Psoas muscle (tissue), 7 donors: ENCODE measurements at regions not wholly inside any gene's neighbourhood (a gene's known extent, or its start where the extent isn't known, plus 50 kb on each side); places are given as distances from the start of the nearest gene placed in this dataset.

Experiments used
- ATAC-seq, 4 donors: fragments of 200-7000 bp; cut with Tn5 transposase; one replicate each; pipeline ENCODE4 v1.9.1; 2020; ENCODE audit warnings: moderate library complexity in 3 of 4, mild to moderate bottlenecking in 2 of 4
- DNase-seq, 2 donors: peaks; one replicate each; pipeline ENCODE4 v3.0.0-alpha.2; 2020
- H3K27ac ChIP-seq: fragments of 200-600 bp; one replicate; pipeline ENCODE4 v1.8.0; 2022
- H3K27me3 ChIP-seq, 3 donors: fragments of 200-600 bp in 1 of 3; one replicate each; pipeline versions ENCODE4 v1.6.1 to v1.8.0; 2013 to 2022; ENCODE audit warnings: low read length in 2 of 3, mild to moderate bottlenecking in 2 of 3, moderate library complexity in 1 of 3; ENCODE audit not compliant: insufficient read depth in 3 of 3
- H3K36me3 ChIP-seq, 2 donors: fragments of 200-600 bp in 1 of 2; one replicate each; pipeline versions ENCODE4 v1.6.1 to v1.8.0; 2013 to 2022; ENCODE audit warnings: low read depth in 1 of 2, mild to moderate bottlenecking in 1 of 2, moderate library complexity in 1 of 2; ENCODE audit not compliant: insufficient read depth in 1 of 2
- H3K4me1 ChIP-seq: fragments of 200-600 bp; one replicate; pipeline ENCODE4 v1.8.0; 2022
- H3K4me3 ChIP-seq: fragments of 200-600 bp; one replicate; pipeline ENCODE4 v1.8.0; 2022; ENCODE audit warnings: mild to moderate bottlenecking
- H3K9me3 ChIP-seq: fragments of 200-600 bp; one replicate; pipeline ENCODE4 v1.8.0; 2022
- WGBS, 3 donors: extraction: QIAGEN DNeasy Blood & Tissue Kit; methylation state at CpG; one replicate each; pipeline versions ENCODE4 v1.1.6 to v1.1.7; 2013; 5-methylcytosine and 5-hydroxymethylcytosine counted together
- intact Hi-C, 2 donors: fragments of 100-400 bp; cut with DNase I; formaldehyde crosslinking; loops; one replicate each; pipeline versions ENCODE4 v1.11.0 to v1.14.2; 2022
- TF ChIP-seq, protein P1 (sequence below): fragments of 200-600 bp; IDR thresholded peaks from one replicate; pipeline ENCODE4 v1.8.0; 2022; ENCODE audit warnings: antibody characterized with exemption
- donor health status: healthy with polysubstance abuse.
- donor health status: DM: no; HTN: no; CAD: no; lungs with moderate emphysema.
- donor health status: Bipolar disorder and iron deficiency.
- donor health status: healthy.
- donor health status: DM: yes; HTN: yes; CAD: no.
- donor health status: DM: no; HTN: no; CAD: no.
- donor health status: DM: yes; HTN: yes; CAD: no.

GRCh38 chr2:160835166-160835565, 325.1 kb upstream of the TANK start:
- TF ChIP-seq, protein P1, sequence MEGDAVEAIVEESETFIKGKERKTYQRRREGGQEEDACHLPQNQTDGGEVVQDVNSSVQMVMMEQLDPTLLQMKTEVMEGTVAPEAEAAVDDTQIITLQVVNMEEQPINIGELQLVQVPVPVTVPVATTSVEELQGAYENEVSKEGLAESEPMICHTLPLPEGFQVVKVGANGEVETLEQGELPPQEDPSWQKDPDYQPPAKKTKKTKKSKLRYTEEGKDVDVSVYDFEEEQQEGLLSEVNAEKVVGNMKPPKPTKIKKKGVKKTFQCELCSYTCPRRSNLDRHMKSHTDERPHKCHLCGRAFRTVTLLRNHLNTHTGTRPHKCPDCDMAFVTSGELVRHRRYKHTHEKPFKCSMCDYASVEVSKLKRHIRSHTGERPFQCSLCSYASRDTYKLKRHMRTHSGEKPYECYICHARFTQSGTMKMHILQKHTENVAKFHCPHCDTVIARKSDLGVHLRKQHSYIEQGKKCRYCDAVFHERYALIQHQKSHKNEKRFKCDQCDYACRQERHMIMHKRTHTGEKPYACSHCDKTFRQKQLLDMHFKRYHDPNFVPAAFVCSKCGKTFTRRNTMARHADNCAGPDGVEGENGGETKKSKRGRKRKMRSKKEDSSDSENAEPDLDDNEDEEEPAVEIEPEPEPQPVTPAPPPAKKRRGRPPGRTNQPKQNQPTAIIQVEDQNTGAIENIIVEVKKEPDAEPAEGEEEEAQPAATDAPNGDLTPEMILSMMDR: no peak
- Histone ChIP-seq H3K4me3 (no peak overlapping the region), H3K27me3 (no peaks in the 10 kb centered on the region), H3K36me3 (no peaks in the 10 kb centered on the region), H3K9me3 (no peaks in the 10 kb centered on the region), H3K4me1 (no peaks in the 10 kb centered on the region), H3K27ac (no peak overlapping the region)
- ATAC-seq (no peak), DNase-seq (no peak)
- WGBS, 3 donors: 65 to 96% (median 93%) methylated on average over 2 of the region's 2 CpGs
- intact Hi-C loops: no loop called here

DNA sequence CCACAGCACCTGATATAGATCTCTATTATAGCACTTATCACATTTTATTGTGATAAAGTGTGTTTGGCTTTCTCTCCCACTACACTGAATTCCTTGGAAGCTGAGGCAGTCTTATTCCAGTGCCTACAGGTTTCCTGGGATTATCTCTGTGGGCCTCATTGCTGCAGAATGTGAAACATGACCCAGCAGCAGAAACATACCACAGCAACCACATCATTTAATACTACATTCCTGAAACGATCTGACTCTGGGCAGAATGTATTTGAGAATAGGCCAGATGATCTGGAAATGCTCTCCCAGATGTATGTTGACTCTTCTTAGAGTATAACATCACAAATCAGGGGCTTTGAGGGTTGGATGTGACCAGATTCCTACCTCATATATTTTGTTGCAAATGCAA, 323.5 kb upstream of the TANK start:
- Histone ChIP-seq H3K9me3 (no peaks in the 10 kb centered on the region), H3K4me3 (no peak overlapping the region), H3K27me3 (no peaks in the 10 kb centered on the region), H3K4me1 (no peaks in the 10 kb centered on the region), H3K27ac (no peak overlapping the region), H3K36me3 (no peaks in the 10 kb centered on the region)
- ATAC-seq: peak in 1 of 4 donors; percentile 57
- WGBS, 3 donors: 8 to 19% (median 9%) methylated on average over 1 of the region's 1 CpG
- no peak for DNase-seq
- intact Hi-C loops: no loop called here
- TF ChIP-seq, protein P1: no peak

DNA sequence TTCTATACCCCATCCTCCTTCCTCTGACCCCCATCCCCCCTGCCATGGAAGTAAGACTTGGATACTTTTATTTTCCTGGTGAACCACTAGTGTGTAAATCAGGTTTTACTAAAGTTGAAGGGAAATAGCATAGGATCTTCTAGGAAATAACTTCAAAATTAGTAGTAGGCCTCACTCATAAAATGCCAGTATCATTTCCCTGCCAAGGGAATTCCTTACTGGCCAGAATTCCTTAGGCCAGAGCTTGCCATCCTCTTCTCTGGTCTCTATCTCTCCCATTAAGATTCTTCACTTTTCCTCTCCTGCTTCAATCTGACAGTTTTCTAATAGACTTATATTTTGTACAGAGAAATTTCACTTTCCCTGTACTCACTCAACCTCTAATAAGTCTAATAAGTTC, 322.8 kb upstream of the TANK start:
- no peaks in the 10 kb centered on the region for H3K4me1 ChIP-seq
- intact Hi-C loops: no loop called here
- H3K27ac ChIP-seq: no peak overlapping the region
- no peak overlapping the region for H3K4me3 ChIP-seq
- TF ChIP-seq, protein P1: no peak
- no peaks in the 10 kb centered on the region for H3K9me3 ChIP-seq
- DNase-seq (no peak), ATAC-seq (no peak)
- no peaks in the 10 kb centered on the region for H3K27me3 ChIP-seq
- no peaks in the 10 kb centered on the region for H3K36me3 ChIP-seq

DNA sequence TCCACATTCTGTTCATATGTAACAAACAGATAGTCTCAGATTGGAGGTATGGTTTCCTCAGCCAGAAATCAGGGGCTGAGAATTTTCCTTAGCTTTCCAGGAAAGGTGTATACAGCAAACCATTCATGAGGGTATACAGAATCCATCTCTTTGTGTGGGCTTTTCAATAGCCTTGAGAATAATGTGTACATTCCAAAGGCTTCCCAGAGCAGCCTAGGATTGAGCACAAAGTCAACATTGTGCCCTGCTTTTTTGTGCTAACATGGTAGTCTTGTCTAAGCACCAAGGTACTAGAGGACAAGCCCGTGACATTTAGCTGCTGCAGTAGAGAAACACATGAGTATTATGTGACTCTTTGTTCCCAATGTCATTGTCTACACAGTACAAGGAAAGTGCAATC, 322.1 kb upstream of the TANK start:
- WGBS, 3 donors: 90 to 96% (median 92%) methylated on average over 1 of the region's 1 CpG
- Histone ChIP-seq H3K4me3 (no peak overlapping the region), H3K9me3 (no peaks in the 10 kb centered on the region), H3K27me3 (no peaks in the 10 kb centered on the region), H3K36me3 (no peaks in the 10 kb centered on the region), H3K27ac (no peak overlapping the region), H3K4me1 (no peaks in the 10 kb centered on the region)
- TF ChIP-seq, protein P1: no peak
- intact Hi-C loops: no loop called here
- DNase-seq (no peak), ATAC-seq (no peak)

DNA sequence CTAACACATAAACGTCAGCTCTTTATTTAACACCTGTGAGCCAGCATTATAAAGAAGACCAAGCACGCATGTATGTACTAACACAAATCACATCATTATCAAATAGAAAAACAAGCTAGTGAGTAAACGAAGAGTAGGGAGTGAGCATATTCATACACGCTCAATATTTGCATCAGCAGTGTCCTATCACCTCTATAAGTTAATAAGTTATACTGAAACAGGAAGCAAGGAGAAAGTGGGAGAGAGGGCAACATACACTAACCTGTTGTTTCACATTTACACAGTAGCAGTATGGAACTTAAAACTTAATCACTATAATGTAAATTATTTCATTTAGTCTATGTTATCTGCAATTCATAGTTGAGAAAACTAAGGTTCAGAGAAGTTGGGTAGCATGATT, 321.5 kb upstream of the TANK start:
- TF ChIP-seq, protein P1: no peak
- Histone ChIP-seq H3K4me3 (no peak overlapping the region), H3K27me3 (no peaks in the 10 kb centered on the region), H3K27ac (no peak overlapping the region), H3K4me1 (no peaks in the 10 kb centered on the region), H3K36me3 (no peaks in the 10 kb centered on the region), H3K9me3 (no peaks in the 10 kb centered on the region)
- 92% methylated on average over 4 of the region's 4 CpGs for WGBS, 3 donors
- DNase-seq (no peak), ATAC-seq (no peak)
- intact Hi-C loops: no loop called here
